ENCODE measurements at regions not wholly inside any gene's neighbourhood (a gene's known extent, or its start where the extent isn't known, plus 50 kb on each side); places are given as distances from the start of the nearest gene placed in this dataset.
A peak's percentile ranks its signal among the peaks of the same experiment; 100 is the strongest.

DNA sequence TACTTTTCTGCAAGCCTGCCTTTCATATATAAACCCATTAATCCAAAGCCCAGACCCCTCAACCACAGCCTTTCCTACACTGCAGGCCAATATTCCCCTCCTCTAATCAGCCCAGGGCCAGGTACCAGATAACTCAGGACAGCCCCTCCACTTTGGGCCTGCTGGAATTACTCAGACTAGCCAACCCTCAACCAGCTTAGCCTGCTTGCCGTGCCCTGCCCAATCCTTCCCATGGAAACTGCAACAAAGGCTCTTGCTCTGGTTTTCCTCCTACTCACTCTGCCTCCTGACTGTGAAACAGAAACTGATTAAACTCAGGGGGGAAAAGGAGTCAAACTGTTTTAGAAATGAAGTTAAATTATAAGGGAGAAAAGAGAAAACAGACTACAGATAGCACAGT lies 248.1 kb downstream of the KLF13 start:
- no peaks in the 10 kb centered on the region for H3K27me3 Mint-ChIP-seq (ENCODE audit: low read depth)
- H3K4me1 Mint-ChIP-seq = peaks cover 26% of the 10 kb centered on the region
- peaks cover 7% of the 10 kb centered on the region for H3K9me3 Mint-ChIP-seq
- TF ChIP-seq, protein P1, sequence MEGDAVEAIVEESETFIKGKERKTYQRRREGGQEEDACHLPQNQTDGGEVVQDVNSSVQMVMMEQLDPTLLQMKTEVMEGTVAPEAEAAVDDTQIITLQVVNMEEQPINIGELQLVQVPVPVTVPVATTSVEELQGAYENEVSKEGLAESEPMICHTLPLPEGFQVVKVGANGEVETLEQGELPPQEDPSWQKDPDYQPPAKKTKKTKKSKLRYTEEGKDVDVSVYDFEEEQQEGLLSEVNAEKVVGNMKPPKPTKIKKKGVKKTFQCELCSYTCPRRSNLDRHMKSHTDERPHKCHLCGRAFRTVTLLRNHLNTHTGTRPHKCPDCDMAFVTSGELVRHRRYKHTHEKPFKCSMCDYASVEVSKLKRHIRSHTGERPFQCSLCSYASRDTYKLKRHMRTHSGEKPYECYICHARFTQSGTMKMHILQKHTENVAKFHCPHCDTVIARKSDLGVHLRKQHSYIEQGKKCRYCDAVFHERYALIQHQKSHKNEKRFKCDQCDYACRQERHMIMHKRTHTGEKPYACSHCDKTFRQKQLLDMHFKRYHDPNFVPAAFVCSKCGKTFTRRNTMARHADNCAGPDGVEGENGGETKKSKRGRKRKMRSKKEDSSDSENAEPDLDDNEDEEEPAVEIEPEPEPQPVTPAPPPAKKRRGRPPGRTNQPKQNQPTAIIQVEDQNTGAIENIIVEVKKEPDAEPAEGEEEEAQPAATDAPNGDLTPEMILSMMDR (IDR thresholded peaks at IDR 0.05; ENCODE audit: unreplicated experiment in 3 of 3) = no peak
- H3K27ac Mint-ChIP-seq = peak overlapping the region in 2 of 3 experiments; percentile 67 to 84
- H3K36me3 Mint-ChIP-seq (ENCODE audit: low read depth) = no peaks in the 10 kb centered on the region
- H3K4me3 Mint-ChIP-seq = no peak overlapping the region

- no peaks in the 10 kb centered on the region for H3K27me3 Mint-ChIP-seq (ENCODE audit: low read depth)
- no peak overlapping the region for H3K4me3 Mint-ChIP-seq
- no peak overlapping the region for H3K27ac Mint-ChIP-seq
- H3K36me3 Mint-ChIP-seq (ENCODE audit: low read depth) = no peaks in the 10 kb centered on the region
- TF ChIP-seq, protein P1 (IDR thresholded peaks at IDR 0.05; ENCODE audit: unreplicated experiment in 3 of 3) = no peak
- H3K4me1 Mint-ChIP-seq = peaks cover 21% of the 10 kb centered on the region
- peaks cover 20% of the 10 kb centered on the region for H3K9me3 Mint-ChIP-seq
Measured at GRCh38 chr15:31577108-31577507, 250.5 kb downstream of the KLF13 start.

DNA sequence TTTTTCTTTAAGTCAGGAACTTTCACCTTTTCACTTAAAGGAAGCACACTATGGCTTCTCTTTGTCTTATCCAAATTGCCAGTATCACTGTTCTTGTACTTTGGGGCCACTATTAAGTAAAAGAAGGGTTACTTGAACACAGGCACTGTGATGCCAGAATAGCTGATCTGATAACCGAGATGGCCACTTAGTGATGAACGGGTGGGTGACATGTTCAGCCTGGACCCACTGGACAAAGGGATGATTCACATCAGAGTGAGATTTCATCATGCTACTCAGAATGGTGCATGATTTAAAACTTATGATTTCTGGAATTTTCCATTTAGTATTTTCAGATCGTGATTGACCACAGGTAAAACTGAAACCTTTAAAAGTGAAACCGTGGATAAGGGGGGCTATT lies 252.6 kb downstream of the KLF13 start:
- no peaks in the 10 kb centered on the region for H3K36me3 Mint-ChIP-seq (ENCODE audit: low read depth)
- TF ChIP-seq, protein P1 (IDR thresholded peaks at IDR 0.05; ENCODE audit: unreplicated experiment in 3 of 3) = no peak
- no peak overlapping the region for H3K27ac Mint-ChIP-seq
- peaks cover 15% of the 10 kb centered on the region for H3K4me1 Mint-ChIP-seq
- no peaks in the 10 kb centered on the region for H3K27me3 Mint-ChIP-seq (ENCODE audit: low read depth)
- no peak overlapping the region for H3K4me3 Mint-ChIP-seq
- peaks cover 24% of the 10 kb centered on the region for H3K9me3 Mint-ChIP-seq

- H3K27me3 Mint-ChIP-seq (ENCODE audit: low read depth) = no peaks in the 10 kb centered on the region
- TF ChIP-seq, protein P1 (IDR thresholded peaks at IDR 0.05; ENCODE audit: unreplicated experiment in 3 of 3) = no peak
Measured at GRCh38 chr15:31579976-31580375, 253.3 kb downstream of the KLF13 start.

GRCh38 chr15:31584195-31584594 lies 257.6 kb downstream of the KLF13 start:
- no peak overlapping the region for H3K27ac Mint-ChIP-seq
- TF ChIP-seq, protein P1 (IDR thresholded peaks at IDR 0.05; ENCODE audit: unreplicated experiment in 3 of 3) = no peak
- H3K9me3 Mint-ChIP-seq = peaks cover 24% of the 10 kb centered on the region
- H3K4me3 Mint-ChIP-seq = no peak overlapping the region
- no peaks in the 10 kb centered on the region for H3K4me1 Mint-ChIP-seq
- H3K27me3 Mint-ChIP-seq (ENCODE audit: low read depth) = no peaks in the 10 kb centered on the region
- no peaks in the 10 kb centered on the region for H3K36me3 Mint-ChIP-seq (ENCODE audit: low read depth)

More at GRCh38 chr15:31579976-31580375, 253.3 kb downstream of the KLF13 start:
- Mint-ChIP-seq H3K9me3 (peaks cover 24% of the 10 kb centered on the region), H3K36me3 (ENCODE audit: low read depth) (no peaks in the 10 kb centered on the region), H3K27ac (no peak overlapping the region), H3K4me3 (no peak overlapping the region), H3K4me1 (peaks cover 8% of the 10 kb centered on the region)

DNA sequence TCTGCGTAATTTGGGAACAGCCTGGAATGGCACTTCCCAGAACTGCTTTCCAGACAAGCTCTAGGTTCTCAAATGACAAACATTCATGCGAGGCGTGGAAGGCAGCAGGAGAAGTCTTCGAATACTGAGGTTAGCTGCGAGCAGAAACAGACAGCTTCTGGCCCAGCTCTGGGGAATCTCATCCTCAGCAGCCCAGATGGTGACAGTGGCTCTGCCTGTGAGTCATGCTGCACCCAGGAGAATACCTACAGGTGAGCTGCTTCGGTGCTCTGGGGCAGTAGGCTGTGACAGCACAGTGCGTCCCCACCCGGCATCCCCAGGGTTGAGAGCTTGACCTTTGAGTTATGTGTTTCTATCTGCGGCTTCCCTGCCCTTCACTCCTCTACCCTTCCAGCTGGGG lies 258.6 kb downstream of the KLF13 start:
- peaks cover 18% of the 10 kb centered on the region for H3K9me3 Mint-ChIP-seq
- no peaks in the 10 kb centered on the region for H3K27me3 Mint-ChIP-seq (ENCODE audit: low read depth)
- TF ChIP-seq, protein P1 (IDR thresholded peaks at IDR 0.05; ENCODE audit: unreplicated experiment in 3 of 3) = no peak
- no peaks in the 10 kb centered on the region for H3K4me1 Mint-ChIP-seq
- H3K4me3 Mint-ChIP-seq = no peak overlapping the region
- no peak overlapping the region for H3K27ac Mint-ChIP-seq
- H3K36me3 Mint-ChIP-seq (ENCODE audit: low read depth) = no peaks in the 10 kb centered on the region
